ENCODE measurements at regions not wholly inside any gene's neighbourhood (a gene's known extent, or its start where the extent isn't known, plus 50 kb on each side); places are given as distances from the start of the nearest gene placed in this dataset.

GRCh38 chr9:113711251-113711650 lies 164.9 kb upstream of the ZNF618 start:
- no peak for FAIRE-seq
- DNase-seq (ENCODE audit: insufficient read length, low spot score): no peak
- no peak for TF ChIP-seq CTCF (IDR thresholded peaks at IDR 0.05; ENCODE audit: insufficient read depth, missing control alignments)

GRCh38 chr9:113712053-113712452 lies 164.1 kb upstream of the ZNF618 start:
- no peak for DNase-seq (ENCODE audit: insufficient read length, low spot score)
- no peak for TF ChIP-seq CTCF (IDR thresholded peaks at IDR 0.05; ENCODE audit: insufficient read depth, missing control alignments)
- no peak for FAIRE-seq

- no peak for TF ChIP-seq CTCF (IDR thresholded peaks at IDR 0.05; ENCODE audit: insufficient read depth, missing control alignments)
- FAIRE-seq (no peak), DNase-seq (ENCODE audit: insufficient read length, low spot score) (no peak)
Observed at GRCh38 chr9:113715086-113715485, 161.0 kb upstream of the ZNF618 start.

- DNase-seq (ENCODE audit: insufficient read length, low spot score): no peak
- TF ChIP-seq CTCF (IDR thresholded peaks at IDR 0.05; ENCODE audit: insufficient read depth, missing control alignments): no peak
- FAIRE-seq: no peak
Observed at GRCh38 chr9:113719919-113720318, 156.2 kb upstream of the ZNF618 start.

GRCh38 chr9:113720495-113720894 lies 155.6 kb upstream of the ZNF618 start:
- DNase-seq (ENCODE audit: insufficient read length, low spot score): no peak
- TF ChIP-seq CTCF (IDR thresholded peaks at IDR 0.05; ENCODE audit: insufficient read depth, missing control alignments): no peak
- FAIRE-seq: no peak

GRCh38 chr9:113721856-113722255 lies 154.3 kb upstream of the ZNF618 start:
- FAIRE-seq (no peak), DNase-seq (ENCODE audit: insufficient read length, low spot score) (no peak)
- TF ChIP-seq CTCF (IDR thresholded peaks at IDR 0.05; ENCODE audit: insufficient read depth, missing control alignments): no peak

GRCh38 chr9:113724202-113724601 lies 151.9 kb upstream of the ZNF618 start:
- DNase-seq (ENCODE audit: insufficient read length, low spot score) (no peak), FAIRE-seq (no peak)
- no peak for TF ChIP-seq CTCF (IDR thresholded peaks at IDR 0.05; ENCODE audit: insufficient read depth, missing control alignments)

All from D721Med (cell line).